Endothelial cell (in vitro differentiated cells): ENCODE measurements at regions not wholly inside any gene's neighbourhood (a gene's known extent, or its start where the extent isn't known, plus 50 kb on each side); places are given as distances from the start of the nearest gene placed in this dataset.

Experiments used
- DNase-seq: peaks from one replicate; pipeline ENCODE4 v3.0.0; 2021; ENCODE audit warnings: low spot score
- H3K27ac Mint-ChIP-seq: one replicate; pipeline ENCODE4 v1.8.0; 2021; ENCODE audit warnings: mixed read lengths, inconsistent platforms; ENCODE audit not compliant: unreplicated experiment
- H3K27me3 Mint-ChIP-seq: one replicate; pipeline ENCODE4 v1.8.0; 2021; ENCODE audit warnings: mild to moderate bottlenecking, moderate library complexity, mixed read lengths, inconsistent platforms; ENCODE audit not compliant: unreplicated experiment
- H3K36me3 Mint-ChIP-seq: one replicate; pipeline ENCODE4 v1.8.0; 2021; ENCODE audit warnings: mild to moderate bottlenecking, low read depth, mixed read lengths, inconsistent platforms; ENCODE audit not compliant: unreplicated experiment
- H3K4me1 Mint-ChIP-seq: one replicate; pipeline ENCODE4 v1.8.0; 2021; ENCODE audit warnings: mild to moderate bottlenecking, mixed read lengths, inconsistent platforms; ENCODE audit not compliant: unreplicated experiment
- H3K4me3 Mint-ChIP-seq: one replicate; pipeline ENCODE4 v1.8.0; 2021; ENCODE audit warnings: mild to moderate bottlenecking, mixed read lengths, inconsistent platforms; ENCODE audit not compliant: unreplicated experiment
- H3K9me3 Mint-ChIP-seq: one replicate; pipeline ENCODE4 v1.8.0; 2021; ENCODE audit warnings: mixed read lengths, inconsistent platforms; ENCODE audit not compliant: unreplicated experiment
- CTCF ChIP-seq: fragments of 200-600 bp; sonication (generic); IDR thresholded peaks from one replicate; pipeline ENCODE4 v1.5.0; 2021; ENCODE audit warnings: antibody characterized with exemption; ENCODE audit not compliant: unreplicated experiment

- Mint-ChIP-seq H3K4me1 (peaks cover 4% of the 10 kb centered on the region), H3K9me3 (peaks cover 3% of the 10 kb centered on the region), H3K4me3 (no peak overlapping the region), H3K36me3 (peaks cover 7% of the 10 kb centered on the region), H3K27me3 (no peaks in the 10 kb centered on the region), H3K27ac (no peak overlapping the region)
- DNase-seq: no peak
- no peak for TF ChIP-seq CTCF
These were observed 93.7 kb upstream of the UBE3A start for GRCh38 chr15:25532269-25533140.

GRCh38 chr15:25529774-25530173 lies 91.0 kb upstream of the UBE3A start:
- H3K9me3 Mint-ChIP-seq: peaks cover 4% of the 10 kb centered on the region
- H3K4me3 Mint-ChIP-seq: no peak overlapping the region
- H3K36me3 Mint-ChIP-seq: peaks cover 4% of the 10 kb centered on the region
- H3K4me1 Mint-ChIP-seq: no peaks in the 10 kb centered on the region
- H3K27ac Mint-ChIP-seq: no peak overlapping the region
- TF ChIP-seq CTCF: no peak
- no peaks in the 10 kb centered on the region for H3K27me3 Mint-ChIP-seq
- no peak for DNase-seq

DNA sequence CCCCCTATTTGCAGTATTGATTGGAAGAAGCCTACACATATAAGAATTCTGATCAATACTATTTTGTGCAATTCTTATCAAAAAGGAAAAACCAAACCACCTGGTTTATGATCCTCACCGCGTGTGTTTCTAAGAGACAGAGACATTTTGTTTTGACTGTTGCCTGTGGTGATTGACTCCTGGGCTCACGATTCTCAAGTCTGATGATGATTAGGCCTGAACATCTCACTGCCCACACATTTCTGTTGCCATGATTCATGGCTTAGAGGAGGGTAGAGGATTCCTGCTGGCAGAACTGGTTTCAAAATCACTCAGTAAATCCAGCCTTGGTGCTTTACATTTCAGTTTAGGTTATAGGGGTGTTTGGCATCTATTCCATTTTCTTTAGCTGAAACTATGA lies 88.3 kb upstream of the UBE3A start:
- no peak overlapping the region for H3K27ac Mint-ChIP-seq
- H3K4me3 Mint-ChIP-seq: no peak overlapping the region

DNA sequence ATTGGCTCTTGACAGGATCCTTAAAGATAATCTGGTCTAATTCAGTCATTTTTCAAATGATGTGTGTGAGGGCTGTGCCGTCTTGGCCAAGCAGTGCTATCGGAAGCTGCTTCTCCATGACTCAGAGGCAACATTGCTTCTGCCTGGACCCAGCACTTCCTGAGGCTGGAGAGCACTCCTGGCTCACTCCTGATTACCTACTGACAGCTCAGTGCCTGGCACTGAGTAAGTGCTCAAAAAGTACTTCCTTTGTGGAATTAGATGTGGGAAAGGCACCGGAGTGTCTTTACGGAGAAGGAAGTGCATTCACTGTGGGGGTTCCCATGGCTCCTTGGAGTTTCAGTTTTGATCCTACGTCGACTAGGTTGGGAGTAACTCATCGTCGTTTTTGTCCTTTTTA lies 86.9 kb upstream of the UBE3A start:
- H3K27me3 Mint-ChIP-seq: no peaks in the 10 kb centered on the region
- H3K4me3 Mint-ChIP-seq: no peak overlapping the region
- peaks cover 4% of the 10 kb centered on the region for H3K9me3 Mint-ChIP-seq
- peaks cover 4% of the 10 kb centered on the region for H3K36me3 Mint-ChIP-seq
- H3K27ac Mint-ChIP-seq: no peak overlapping the region
- TF ChIP-seq CTCF: no peak
- no peaks in the 10 kb centered on the region for H3K4me1 Mint-ChIP-seq
- no peak for DNase-seq

More for the DNA sequence above, 88.3 kb upstream of the UBE3A start:
- no peak for TF ChIP-seq CTCF
- no peak for DNase-seq
- H3K27me3 Mint-ChIP-seq: no peaks in the 10 kb centered on the region
- no peaks in the 10 kb centered on the region for H3K4me1 Mint-ChIP-seq
- H3K9me3 Mint-ChIP-seq: peaks cover 4% of the 10 kb centered on the region
- H3K36me3 Mint-ChIP-seq: peaks cover 4% of the 10 kb centered on the region

DNA sequence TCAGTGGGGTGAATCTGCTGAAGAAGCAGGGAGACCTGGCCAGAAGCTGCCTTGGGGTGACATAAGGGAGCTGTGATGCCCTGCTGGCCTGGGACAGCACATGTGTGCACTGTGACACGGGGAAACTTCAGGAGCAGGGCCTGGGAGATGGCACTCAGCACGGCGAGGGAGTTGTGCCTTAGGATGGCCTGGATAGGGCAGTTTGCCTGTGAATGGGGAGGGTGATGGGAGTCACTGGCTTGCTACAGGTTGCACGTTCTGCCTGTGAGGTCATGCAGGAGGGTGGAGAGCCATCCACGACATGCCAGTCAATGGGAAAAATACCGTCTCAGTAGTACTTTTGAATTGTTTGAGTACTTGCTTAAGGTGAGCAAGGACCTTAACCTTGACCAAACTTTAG lies 76.8 kb upstream of the UBE3A start:
- Mint-ChIP-seq H3K36me3 (no peaks in the 10 kb centered on the region), H3K27me3 (no peaks in the 10 kb centered on the region), H3K4me1 (no peaks in the 10 kb centered on the region), H3K9me3 (no peaks in the 10 kb centered on the region), H3K4me3 (no peak overlapping the region), H3K27ac (no peak overlapping the region)
- no peak for DNase-seq
- no peak for TF ChIP-seq CTCF
